GM12873 (cell line): ENCODE measurements at regions not wholly inside any gene's neighbourhood (a gene's known extent, or its start where the extent isn't known, plus 50 kb on each side); places are given as distances from the start of the nearest gene placed in this dataset.

Experiments used
- TF ChIP-seq, protein P1 (sequence below): IDR thresholded peaks from 2 replicates; pipeline ENCODE4 v1.5.1; 2012; ENCODE audit warnings: low read depth, mild to moderate bottlenecking, moderate library complexity, low read length, control low read depth; ENCODE audit not compliant: insufficient read depth; ENCODE audit errors: missing control alignments

- TF ChIP-seq, protein P1, sequence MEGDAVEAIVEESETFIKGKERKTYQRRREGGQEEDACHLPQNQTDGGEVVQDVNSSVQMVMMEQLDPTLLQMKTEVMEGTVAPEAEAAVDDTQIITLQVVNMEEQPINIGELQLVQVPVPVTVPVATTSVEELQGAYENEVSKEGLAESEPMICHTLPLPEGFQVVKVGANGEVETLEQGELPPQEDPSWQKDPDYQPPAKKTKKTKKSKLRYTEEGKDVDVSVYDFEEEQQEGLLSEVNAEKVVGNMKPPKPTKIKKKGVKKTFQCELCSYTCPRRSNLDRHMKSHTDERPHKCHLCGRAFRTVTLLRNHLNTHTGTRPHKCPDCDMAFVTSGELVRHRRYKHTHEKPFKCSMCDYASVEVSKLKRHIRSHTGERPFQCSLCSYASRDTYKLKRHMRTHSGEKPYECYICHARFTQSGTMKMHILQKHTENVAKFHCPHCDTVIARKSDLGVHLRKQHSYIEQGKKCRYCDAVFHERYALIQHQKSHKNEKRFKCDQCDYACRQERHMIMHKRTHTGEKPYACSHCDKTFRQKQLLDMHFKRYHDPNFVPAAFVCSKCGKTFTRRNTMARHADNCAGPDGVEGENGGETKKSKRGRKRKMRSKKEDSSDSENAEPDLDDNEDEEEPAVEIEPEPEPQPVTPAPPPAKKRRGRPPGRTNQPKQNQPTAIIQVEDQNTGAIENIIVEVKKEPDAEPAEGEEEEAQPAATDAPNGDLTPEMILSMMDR: no peak
Observed at GRCh38 chr16:35602116-35602515, 2142.7 kb downstream of the TP53TG3F start.

- TF ChIP-seq, protein P1: no peak
Observed at GRCh38 chr16:35605921-35606320, 2146.5 kb downstream of the TP53TG3F start.

GRCh38 chr16:35626041-35626440 lies 2166.6 kb downstream of the TP53TG3F start:
- TF ChIP-seq, protein P1: peak; percentile 5

DNA sequence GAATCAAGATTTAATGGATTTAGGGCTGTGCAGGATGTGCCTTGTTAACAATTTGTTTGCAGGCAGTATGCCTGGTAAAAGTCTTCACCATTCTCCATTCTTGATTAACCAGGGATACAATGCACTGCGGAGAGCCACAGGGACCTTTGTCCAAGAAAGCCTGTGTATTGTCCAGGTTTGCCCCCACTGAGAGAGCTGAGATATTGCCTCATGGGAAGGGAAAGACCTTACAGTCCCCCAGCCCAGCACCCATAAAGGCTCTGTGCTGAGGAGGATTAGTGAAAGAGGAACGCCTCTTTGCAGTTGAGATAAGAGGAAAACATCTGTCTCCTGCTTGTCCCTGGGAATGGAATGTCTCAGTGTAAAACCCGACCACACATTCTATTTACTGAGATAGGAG lies 2169.6 kb downstream of the TP53TG3F start:
- TF ChIP-seq, protein P1: no peak

DNA sequence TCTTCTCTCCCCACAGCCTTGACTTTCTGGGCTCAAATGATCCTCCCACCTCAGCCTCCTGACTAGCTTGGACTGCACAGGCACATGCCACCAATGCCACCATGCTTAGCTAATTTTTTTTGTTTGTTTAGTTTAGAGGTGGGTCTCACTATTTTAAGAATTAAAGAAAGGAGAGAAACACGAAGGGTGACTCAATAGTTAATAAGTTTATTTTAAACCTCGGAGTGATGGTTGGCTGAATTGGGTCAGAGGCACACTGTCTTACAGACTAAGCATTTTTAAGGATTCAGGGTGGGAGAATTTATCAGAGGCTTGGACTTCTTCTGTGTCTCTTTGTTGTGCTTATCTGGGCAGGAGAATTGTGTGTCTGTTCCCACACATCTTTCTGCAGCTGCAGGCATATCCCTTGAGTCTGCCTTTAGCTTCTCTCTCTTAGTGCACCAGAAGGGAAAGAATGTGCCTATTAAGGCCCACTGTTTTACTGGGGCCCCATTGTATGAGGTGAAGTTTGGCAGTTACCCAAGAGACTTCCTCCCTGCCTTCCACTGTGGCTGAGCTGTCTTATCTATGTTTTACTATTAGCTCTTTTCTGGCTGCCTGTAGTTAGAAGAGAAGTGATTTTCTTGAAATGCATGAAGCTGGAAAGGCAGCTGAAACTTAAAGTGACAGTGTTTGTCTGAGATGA lies 2172.0 kb downstream of the TP53TG3F start:
- TF ChIP-seq, protein P1: no peak

DNA sequence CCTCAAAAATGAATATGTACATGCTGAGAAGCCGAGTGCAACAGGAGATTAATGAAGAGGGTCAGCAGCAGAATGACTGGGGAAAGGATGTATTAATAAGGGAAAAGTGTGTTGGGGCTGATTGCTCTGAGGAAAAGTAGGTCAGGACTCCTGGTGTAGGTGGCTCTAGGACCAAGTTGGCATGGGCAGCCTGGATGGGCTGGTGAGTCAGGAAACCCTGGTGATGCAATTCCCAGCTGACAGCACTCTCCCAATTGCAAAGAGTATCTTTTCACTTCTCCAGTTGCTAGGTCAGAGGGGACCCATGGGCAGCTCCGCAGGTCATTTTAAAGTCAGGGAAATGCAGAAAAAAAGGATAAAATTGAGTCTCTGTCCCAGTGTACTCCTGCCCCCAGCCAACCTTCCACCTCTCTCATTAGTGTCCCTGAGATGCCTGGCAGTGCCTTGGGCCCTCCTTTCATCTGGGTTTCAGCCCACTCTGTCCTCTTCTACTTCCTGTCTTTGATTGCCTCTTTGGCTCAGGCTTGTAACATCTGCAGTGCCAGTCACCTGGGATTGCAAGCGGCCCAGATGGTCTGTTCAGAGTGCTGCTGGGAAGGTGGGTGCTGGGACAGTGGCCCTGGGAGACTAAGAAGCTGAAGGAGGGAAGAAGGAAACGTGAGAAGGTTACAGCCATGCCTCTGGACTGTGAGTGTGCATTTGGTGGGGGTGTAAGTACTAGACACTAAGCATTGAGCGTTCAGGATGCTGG lies 2177.2 kb downstream of the TP53TG3F start:
- TF ChIP-seq, protein P1: no peak

GRCh38 chr16:35637683-35638082 lies 2178.3 kb downstream of the TP53TG3F start:
- TF ChIP-seq, protein P1: no peak
